ENCODE measurements at regions not wholly inside any gene's neighbourhood (a gene's known extent, or its start where the extent isn't known, plus 50 kb on each side); places are given as distances from the start of the nearest gene placed in this dataset.

DNA sequence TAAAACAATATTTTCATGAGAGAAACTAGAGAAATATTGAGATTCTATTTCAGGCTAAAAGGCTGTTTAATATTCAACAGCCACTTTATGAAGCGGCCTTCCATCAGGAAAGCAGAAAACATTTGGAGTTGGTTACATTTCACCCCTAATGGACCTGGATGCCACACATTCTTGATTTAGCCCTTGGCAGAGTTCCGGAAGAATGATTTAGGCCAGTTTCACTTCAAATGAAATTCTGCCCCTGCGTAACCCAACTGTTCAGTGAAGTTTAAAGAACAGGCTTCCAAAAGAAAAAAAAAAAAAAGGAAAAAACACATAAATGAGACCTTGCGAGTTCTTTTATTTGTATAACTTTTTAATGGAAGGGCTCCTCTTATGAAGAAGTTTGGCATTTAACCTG, 239.2 kb upstream of the AKR1E2 start:
- no peak for DNase-seq (ENCODE audit: low spot score)
- no peak overlapping the region for H3K9ac ChIP-seq (ENCODE audit: low read depth in 1 of 2, low read length in 2 of 2)
- H3K4me3 ChIP-seq (ENCODE audit: low read depth in 1 of 3, low read length in 3 of 3) = no peak overlapping the region
- WGBS = 88% methylated on average over 4 of the region's 4 CpGs
- H3K27ac ChIP-seq (ENCODE audit: low read depth in 1 of 2, low read length in 2 of 2) = no peak overlapping the region
- no peaks in the 10 kb centered on the region for H3K36me3 ChIP-seq (ENCODE audit: control insufficient read depth in 4 of 4, insufficient read depth in 3 of 4, low read depth in 1 of 4, low read length in 3 of 4)
- H3K9me3 ChIP-seq (ENCODE audit: control insufficient read depth in 4 of 4, low read length in 3 of 4) = no peaks in the 10 kb centered on the region
- TF ChIP-seq HNF4G (IDR thresholded peaks at IDR 0.05) (no peak), TAF1 (conservative IDR thresholded peaks at IDR 0.05) (no peak), GABPA (IDR thresholded peaks at IDR 0.05 in 1 of 2, conservative IDR thresholded peaks at IDR 0.05 in 1 of 2) (no peak), FOXA1 (IDR thresholded peaks at IDR 0.05) (no peak), YY1 (IDR thresholded peaks at IDR 0.05) (no peak), FOXA2 (IDR thresholded peaks at IDR 0.05) (no peak), RXRA (IDR thresholded peaks at IDR 0.05) (no peak), SP1 (IDR thresholded peaks at IDR 0.05) (no peak), EGR1 (IDR thresholded peaks at IDR 0.05; ENCODE audit: low read depth in 2 of 2) (no peak)
- no peaks in the 10 kb centered on the region for H3K27me3 ChIP-seq (ENCODE audit: control insufficient read depth in 4 of 4, insufficient read depth in 4 of 4, low read length in 3 of 4)
- H3K4me1 ChIP-seq (ENCODE audit: control insufficient read depth in 4 of 4, insufficient read depth in 4 of 4, low read length in 3 of 4) = no peaks in the 10 kb centered on the region

DNA sequence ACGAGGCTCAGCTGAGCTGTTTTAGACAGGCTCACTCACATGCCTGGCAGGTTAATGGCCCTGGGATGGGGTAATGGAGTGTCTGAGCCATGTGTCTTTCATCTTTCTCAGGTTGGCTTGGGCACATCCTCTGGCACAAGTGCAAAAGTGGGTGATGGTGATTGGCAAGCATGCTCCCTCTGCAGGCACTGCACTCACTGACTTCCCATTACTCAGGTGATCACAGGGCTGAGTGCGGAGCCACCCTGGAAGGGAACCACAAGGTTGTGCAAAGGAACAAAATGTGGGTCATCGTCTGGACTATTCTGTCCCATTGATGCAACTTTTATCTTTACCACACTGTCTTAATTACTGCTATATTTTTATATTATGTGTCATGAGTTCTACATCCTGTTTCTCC, 244.1 kb upstream of the AKR1E2 start:
- Histone ChIP-seq H3K4me3 (ENCODE audit: low read depth in 1 of 3, low read length in 3 of 3) (no peak overlapping the region), H3K9me3 (ENCODE audit: control insufficient read depth in 4 of 4, low read length in 3 of 4) (no peaks in the 10 kb centered on the region), H3K9ac (ENCODE audit: low read depth in 1 of 2, low read length in 2 of 2) (no peak overlapping the region), H3K4me1 (ENCODE audit: control insufficient read depth in 4 of 4, insufficient read depth in 4 of 4, low read length in 3 of 4) (no peaks in the 10 kb centered on the region), H3K27me3 (ENCODE audit: control insufficient read depth in 4 of 4, insufficient read depth in 4 of 4, low read length in 3 of 4) (no peaks in the 10 kb centered on the region), H3K36me3 (ENCODE audit: control insufficient read depth in 4 of 4, insufficient read depth in 3 of 4, low read depth in 1 of 4, low read length in 3 of 4) (no peaks in the 10 kb centered on the region), H3K27ac (ENCODE audit: low read depth in 1 of 2, low read length in 2 of 2) (no peak overlapping the region)
- WGBS = 74% methylated on average over 3 of the region's 3 CpGs
- TF ChIP-seq MAX (IDR thresholded peaks at IDR 0.05) (no peak), GABPA (IDR thresholded peaks at IDR 0.05 in 1 of 2, conservative IDR thresholded peaks at IDR 0.05 in 1 of 2) (no peak), RXRA (IDR thresholded peaks at IDR 0.05) (no peak), EGR1 (IDR thresholded peaks at IDR 0.05; ENCODE audit: low read depth in 2 of 2) (no peak), JUND (IDR thresholded peaks at IDR 0.05) (no peak), SP1 (IDR thresholded peaks at IDR 0.05) (no peak), REST (IDR thresholded peaks at IDR 0.05) (no peak), FOXA2 (IDR thresholded peaks at IDR 0.05) (no peak), TAF1 (conservative IDR thresholded peaks at IDR 0.05) (no peak), HNF4A (conservative IDR thresholded peaks at IDR 0.05) (no peak), YY1 (IDR thresholded peaks at IDR 0.05) (no peak), ZBTB33 (IDR thresholded peaks at IDR 0.05) (no peak), NR2F2 (IDR thresholded peaks at IDR 0.05) (no peak), RAD21 (IDR thresholded peaks at IDR 0.05) (no peak), HNF4G (IDR thresholded peaks at IDR 0.05) (no peak), FOXA1 (IDR thresholded peaks at IDR 0.05) (no peak)
- TF ChIP-seq, protein P1, sequence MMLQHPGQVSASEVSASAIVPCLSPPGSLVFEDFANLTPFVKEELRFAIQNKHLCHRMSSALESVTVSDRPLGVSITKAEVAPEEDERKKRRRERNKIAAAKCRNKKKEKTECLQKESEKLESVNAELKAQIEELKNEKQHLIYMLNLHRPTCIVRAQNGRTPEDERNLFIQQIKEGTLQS (IDR thresholded peaks at IDR 0.05) = no peak
- TF ChIP-seq, protein P2, sequence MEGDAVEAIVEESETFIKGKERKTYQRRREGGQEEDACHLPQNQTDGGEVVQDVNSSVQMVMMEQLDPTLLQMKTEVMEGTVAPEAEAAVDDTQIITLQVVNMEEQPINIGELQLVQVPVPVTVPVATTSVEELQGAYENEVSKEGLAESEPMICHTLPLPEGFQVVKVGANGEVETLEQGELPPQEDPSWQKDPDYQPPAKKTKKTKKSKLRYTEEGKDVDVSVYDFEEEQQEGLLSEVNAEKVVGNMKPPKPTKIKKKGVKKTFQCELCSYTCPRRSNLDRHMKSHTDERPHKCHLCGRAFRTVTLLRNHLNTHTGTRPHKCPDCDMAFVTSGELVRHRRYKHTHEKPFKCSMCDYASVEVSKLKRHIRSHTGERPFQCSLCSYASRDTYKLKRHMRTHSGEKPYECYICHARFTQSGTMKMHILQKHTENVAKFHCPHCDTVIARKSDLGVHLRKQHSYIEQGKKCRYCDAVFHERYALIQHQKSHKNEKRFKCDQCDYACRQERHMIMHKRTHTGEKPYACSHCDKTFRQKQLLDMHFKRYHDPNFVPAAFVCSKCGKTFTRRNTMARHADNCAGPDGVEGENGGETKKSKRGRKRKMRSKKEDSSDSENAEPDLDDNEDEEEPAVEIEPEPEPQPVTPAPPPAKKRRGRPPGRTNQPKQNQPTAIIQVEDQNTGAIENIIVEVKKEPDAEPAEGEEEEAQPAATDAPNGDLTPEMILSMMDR (IDR thresholded peaks at IDR 0.05; ENCODE audit: low read depth, low read length, missing input control) = no peak
- DNase-seq (ENCODE audit: low spot score) = no peak

Measured in liver (tissue), 8 donors.